HG02610 (cell line): ENCODE measurements at regions not wholly inside any gene's neighbourhood (a gene's known extent, or its start where the extent isn't known, plus 50 kb on each side); places are given as distances from the start of the nearest gene placed in this dataset.
"Not testable (repeated sequence)": the region's sequence is repeated elsewhere in the genome, so short reads cannot be mapped to it uniquely, and the experiment has no call there.

Source experiments
- ATAC-seq: cut with Tn5 transposase; IDR thresholded peaks from one replicate; pipeline ENCODE4 v1.9.1; 2021; ENCODE audit warnings: mild to moderate bottlenecking, moderate library complexity; ENCODE audit not compliant: unreplicated experiment

DNA sequence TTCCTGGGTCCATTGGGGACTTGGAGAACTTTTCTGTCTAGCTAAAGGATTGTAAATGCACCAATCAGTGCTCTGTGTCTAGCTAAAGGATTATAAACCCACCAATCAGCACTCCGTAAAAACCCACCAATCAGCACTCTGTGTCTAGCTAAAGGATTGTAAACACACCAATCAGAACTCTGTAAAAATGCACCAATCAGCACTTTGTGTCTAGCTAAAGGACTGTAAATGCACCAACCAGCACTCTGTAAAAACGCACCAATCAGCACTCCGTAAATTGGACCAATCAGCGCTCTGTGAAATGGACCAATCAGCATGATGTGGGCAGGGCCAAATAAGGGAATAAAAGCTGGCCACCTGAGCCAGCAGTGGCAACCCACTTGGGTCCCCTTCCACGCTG lies 522.4 kb upstream of the LINC00305 start:
- not testable (repeated sequence) for ATAC-seq

DNA sequence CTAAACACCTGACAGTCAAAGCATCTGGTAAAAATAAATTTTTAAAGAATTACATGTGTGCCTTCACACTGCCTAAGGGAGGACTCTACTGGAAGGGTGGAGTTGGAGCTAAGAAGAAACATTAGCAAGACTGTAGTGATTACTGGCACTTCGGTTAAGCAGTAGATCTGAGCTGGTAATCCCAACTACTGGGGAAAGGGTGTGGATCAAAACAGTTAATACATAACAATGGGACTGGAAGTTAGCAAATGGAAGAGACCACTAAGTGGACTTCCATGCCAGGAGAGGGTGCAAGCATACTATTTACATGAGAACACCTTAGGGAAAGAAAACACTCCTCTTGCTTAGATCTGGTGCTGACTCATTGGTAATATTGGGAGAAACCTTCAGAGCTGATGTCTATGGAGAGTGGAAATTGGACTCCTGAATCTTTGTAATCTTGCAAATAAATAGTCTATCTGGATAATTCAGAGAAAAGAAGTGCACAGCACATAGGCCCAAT lies 519.6 kb upstream of the LINC00305 start:
- no peak for ATAC-seq

DNA sequence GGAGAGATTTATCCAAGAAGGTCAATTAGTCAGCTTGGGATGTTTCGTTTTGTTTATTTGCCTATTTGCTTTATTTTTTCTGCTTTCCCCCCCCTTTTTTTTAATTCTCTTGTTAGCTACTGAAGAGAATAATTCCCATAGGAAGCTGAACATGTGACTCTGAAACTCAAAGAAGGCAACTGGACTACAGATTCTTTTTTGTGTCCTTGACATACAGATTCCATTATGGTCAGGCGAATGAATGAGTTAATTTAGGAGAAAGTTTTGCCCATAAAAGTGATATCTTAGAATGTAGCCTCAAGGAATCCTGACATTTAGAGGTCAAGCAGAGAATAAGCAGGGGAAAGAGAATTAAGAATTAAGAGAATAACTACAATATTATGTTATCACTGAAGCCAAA lies 514.2 kb upstream of the LINC00305 start:
- ATAC-seq = no peak

DNA sequence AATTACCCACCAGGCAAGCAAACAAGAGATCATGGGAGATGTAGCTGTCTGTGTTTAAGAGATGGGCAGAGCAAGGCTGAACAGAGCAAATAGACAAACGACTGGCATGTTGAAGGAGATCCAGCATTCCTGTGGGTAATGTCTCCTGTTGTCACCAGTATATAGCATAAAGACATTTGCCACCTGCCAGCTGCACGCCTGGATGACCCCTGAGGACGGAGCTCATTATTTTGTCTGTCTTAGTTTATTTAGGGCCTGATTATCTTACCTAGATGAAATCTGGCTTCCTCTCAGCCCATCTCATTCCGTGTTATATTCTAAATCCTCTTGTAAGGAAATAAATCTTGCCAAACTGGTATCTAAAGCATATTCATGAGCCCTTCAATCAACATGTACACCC lies 510.3 kb upstream of the LINC00305 start:
- ATAC-seq = no peak

DNA sequence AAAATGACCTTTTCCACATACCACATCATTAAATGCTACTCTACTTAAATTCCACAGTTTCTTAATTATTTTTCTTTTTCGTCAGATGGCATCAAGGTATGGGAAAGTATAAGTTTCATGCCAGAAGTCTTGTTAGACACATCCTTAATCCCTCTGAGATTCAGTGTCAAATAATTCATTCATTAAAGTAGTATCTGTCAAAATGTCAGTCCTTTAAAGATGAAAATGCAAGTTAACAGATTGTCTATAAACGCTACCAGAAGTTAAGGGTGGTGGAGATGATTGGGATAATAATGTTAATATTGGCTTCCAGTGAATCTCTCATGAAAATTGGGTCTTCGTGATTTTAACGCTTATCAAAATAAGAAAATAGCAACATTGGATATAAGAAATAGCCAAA lies 504.2 kb upstream of the LINC00305 start:
- ATAC-seq = no peak

DNA sequence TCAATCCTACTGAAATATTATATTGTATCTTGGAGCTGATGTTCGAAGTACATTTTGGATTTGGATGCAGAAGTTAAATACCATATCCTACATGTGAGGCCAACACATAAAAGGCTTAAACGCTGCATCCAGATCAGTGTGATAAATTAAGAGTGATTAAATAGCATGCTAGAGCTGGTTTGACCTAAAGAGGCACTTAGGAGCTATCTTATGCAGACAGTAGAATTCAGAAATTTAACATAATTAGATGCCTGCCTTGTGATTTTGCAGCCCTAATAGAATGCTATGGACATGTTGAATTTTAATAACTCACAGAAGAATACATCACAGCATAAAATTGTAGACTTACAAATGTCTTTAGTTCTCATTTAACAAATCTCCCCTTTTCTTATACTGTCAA lies 501.2 kb upstream of the LINC00305 start:
- ATAC-seq = no peak

DNA sequence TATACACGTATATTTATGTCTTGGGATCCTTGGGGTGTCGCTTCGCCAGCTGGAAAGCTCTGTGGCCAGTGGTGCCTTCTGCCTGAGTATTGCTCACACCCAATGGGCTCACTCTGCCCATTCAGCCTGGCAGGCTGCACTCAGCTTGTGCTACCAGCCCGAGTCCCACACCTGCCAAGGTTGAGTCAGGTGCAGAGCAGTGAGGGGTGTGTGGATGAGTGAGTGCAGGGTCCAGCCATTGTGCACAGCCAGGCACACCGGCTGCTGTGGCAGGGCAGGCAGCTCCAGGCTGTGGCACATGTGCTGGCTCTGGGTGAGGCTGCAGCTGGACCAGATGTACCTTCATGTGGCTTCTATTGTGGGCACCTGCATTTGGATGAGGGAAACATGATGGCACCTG lies 496.9 kb upstream of the LINC00305 start:
- ATAC-seq = no peak

DNA sequence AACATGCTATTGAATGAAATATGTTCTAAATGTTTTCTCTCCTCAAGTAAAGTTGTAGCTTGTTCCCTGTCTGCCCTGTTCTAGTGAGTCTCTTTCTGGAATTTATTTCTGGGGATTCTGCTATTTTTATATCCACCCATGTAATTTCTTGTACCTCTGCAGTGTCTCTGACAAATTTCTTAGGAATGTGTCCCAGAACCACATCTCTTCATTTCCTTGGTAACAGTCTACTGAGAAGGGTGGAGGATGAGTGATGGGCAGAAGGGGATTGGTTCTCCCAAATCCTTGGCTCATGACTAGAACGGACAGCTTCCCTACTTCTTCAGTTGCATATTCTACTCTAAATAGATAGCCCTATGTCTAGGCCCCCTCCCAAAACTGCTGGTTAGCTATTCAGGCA lies 490.6 kb upstream of the LINC00305 start:
- ATAC-seq = no peak

DNA sequence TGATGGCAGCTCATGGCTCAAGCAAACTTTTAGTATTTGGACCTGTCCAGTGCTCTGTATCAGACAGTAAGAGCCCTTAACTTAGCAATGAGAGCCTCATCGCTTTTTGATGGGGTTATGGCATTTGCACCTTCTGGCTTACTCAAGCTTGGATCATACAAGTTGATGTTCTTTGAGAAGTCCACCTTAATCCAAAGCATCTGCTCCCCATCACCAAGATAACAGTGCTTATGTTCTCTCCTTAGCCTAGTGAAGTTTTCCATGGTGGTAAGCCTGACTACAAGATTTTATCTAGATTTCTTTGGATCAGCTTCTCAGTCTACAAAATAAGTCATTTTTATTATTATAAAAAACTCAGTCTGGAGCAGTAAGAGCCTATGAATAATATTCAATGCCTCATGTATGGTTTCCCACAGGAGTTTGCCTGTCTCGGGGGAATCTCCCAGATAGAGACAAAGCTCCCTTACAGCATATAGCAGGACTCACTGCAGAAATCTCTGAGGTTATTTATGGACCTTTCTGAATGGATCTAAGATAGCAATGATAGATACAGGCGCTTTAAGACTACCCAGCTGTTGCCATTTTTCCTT lies 472.2 kb upstream of the LINC00305 start:
- ATAC-seq = no peak

DNA sequence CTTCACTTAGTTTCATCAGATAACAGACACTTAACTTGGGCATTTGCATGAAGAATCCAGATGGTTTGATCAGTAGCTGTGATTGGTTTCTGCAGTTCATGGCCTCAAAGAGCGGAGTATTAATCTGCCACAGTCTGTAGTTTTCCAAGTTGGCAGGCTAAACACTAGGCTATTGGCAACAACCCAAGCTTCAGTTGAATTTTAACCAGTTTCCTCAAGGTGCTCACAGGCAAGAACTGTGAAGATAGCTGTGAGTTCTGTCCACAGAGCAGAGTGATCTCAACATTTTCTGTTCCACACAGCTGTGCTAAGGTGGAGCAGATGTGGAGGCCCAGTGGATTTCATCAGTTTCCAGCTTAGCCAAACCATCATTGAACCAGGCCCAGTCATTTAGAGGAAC lies 469.5 kb upstream of the LINC00305 start:
- no peak for ATAC-seq

DNA sequence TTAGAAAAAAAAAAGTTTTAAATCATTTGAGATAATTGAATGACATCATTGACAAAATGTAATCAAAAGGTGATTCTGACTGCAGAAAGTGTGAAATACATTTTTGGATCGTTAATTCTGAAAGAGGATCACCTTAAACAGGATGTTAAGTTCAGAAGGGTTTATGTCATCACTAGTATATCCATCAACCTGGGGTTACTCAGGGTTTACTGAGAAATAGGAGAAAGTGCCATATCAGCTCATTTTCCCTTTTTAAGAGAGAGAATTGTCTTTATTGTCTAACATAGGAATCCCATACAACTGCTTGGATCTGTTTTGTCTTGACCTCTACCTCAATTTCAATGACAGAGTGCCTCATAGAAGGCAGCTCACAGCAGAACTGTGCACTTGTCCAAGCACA lies 466.1 kb upstream of the LINC00305 start:
- ATAC-seq = no peak

DNA sequence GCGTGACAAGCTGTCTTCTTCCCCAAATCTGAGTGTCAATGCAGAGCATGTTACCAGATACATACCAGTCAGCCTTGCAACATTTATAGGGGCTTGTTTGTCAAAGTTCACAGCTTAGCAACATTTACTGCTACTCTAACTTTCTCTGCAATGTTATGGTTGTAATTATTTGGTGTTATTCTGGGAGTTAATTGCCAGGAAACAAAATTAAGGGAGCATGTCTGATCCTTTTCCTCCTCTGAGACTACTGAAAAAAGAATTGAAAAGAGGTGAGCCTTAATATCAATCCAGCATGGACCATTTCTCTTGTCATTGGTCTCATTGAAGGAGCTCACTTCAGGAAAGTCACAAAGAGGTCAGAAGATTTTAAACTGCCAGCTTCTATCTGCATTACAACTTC lies 465.6 kb upstream of the LINC00305 start:
- no peak for ATAC-seq

DNA sequence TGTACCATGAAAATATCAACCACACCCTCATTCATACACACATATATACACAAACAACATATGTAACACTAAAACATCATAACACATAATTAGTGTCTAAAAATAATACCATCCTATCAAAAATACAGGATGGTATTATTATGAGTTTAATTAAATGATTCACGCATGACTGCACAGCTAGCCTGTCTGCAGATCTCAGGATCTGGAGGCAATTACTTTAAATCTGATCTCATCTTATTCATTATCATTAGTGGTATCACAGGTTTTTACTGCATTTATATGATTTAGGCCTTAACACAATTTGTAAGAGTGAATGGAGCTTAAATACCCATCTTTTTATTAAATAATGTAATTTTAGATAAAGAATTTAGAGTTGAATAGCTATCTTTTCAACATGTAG lies 443.4 kb upstream of the LINC00305 start:
- no peak for ATAC-seq

DNA sequence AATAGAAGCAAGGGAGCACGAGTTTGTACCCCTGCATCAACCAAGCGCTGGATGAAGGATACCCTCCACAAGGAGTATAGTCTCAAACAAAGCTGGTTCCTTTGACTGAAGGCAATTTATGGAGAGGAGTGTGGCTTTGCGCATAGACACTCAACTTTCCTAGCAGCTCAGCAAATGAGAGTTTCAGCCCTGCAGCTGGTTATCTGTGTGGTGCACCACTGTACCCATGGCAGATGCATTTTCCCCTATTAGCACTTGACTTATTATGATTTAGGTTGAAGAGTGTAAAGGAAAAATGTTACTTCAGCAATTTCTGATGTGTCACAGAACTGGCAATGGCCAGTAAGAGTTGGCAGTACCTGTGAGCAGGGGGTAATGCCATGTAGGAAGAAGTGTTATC lies 440.1 kb upstream of the LINC00305 start:
- no peak for ATAC-seq

DNA sequence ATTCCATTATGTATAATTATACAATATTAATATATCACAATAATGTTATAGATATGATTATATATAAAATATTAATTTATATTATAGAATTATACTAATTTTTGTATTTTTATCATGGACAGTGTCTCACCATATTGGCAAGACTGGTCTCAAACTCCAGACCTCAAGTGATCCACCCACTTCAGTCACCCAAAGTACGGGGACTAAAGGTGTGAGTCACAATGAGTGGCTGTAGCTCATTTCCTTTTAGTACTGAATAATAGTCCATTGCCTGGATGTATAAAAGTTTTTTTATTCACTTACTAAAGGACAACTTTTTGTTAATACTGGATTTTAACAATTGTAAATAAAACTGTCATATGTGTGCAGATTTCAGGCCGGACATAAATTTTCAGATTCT lies 417.6 kb upstream of the LINC00305 start:
- ATAC-seq = no peak

DNA sequence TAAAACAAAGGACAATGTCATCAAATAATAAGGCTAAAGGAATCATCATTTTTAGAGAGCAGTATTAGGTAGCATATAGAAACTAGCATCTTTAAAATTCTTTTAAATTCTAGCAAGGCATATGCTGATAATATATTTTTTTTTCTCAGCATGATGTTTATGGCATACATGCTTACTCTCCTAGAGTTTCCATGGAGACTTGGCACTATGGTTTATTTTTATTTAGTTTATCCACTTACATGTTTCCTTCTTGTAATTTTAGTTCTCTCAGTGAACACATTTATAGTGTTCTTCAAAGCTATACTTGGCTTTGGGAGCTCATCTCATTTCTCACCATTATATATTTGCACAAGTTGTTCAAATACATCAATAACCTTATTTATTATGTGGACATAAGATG lies 413.8 kb upstream of the LINC00305 start:
- ATAC-seq = no peak

DNA sequence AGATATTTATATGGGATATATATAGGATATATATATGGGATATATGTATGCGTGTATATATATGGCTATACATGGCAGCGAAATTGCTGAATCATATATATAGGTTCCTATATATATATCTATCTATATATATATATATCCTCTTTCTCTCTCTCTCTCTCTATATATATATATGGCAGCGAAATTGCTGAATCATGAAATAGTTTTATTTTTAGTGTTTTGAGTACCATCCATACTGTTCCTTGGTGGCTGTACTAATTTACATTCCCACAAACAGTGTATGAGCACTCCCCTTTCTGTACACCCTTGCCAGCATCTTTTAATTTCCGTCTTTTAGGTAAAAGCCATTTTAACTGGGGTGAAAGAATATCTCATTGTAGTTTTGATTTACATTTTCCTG lies 397.6 kb upstream of the LINC00305 start:
- no peak for ATAC-seq

DNA sequence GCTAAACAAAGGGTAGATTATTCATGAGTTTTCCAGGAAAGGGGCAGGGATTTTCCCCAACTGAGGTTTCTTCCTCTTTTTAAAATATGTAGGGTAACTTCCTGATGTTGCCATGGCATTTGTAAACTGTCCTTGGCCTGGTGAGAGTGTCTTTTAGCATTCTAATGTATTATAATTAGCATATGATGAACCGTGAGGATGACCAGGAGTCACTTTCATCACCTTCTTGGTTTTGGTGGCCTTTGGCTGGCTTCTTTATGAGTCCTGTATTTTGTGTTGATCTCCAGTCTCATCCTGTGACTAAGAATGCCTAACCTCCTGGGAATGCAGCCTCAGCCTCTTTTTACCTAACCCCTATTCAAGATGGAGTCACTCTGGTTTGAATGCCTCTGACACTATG lies 391.0 kb upstream of the LINC00305 start:
- no peak for ATAC-seq

DNA sequence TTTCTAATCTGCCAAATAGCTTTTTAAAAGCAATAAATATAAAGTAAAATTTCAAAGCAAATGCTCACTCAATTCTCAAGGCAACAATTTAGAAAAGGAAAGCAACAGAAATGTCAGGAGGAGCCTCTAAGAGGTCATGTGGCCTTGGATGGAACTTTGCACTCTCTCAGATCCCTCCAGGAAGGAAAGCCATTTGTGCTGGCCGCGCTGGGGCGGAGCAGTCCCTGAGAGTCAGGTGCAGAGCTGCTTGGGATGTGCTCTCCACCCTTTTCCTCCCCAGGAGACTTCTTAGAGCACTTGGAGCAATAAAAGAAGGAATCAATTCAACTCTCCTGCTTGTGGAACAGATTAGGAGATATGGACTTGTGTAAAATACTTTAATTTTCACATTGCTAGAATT lies 379.8 kb upstream of the LINC00305 start:
- ATAC-seq = no peak

DNA sequence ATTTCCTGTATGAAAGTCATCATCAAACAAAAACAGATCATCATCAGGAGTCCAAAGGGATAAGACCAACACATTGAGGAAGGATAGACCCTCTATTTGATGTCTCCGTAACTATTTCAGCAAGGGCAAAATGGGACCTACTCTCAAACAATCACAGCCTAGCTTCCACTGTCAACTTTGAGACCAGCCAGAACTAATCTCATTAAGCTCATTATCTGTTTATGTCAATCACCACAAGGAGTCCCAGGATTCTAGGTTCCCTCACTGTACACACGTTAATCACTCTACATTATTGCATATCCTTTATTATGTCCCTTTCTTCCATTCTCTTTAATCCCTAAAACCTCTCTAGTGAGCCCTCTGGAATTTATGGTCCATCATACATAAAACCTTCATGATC lies 370.3 kb upstream of the LINC00305 start:
- no peak for ATAC-seq

DNA sequence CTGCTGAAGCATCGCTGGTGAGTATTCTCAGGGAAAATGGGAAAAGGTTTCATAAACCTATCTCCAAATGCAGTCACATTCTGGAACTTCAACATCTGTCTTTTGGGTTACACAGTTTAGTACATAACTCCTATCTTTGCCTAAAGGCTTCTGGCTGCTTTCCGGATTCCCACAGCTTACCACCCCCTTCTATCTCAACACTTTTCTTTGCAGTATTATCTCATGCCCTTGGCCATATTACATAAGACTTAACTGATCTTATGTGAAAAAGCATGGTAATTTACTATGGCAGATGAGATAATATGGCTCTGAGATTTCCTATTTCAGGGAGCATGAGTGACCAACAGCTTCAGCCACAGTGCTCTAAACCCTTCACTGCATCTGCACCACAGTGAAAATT lies 369.3 kb upstream of the LINC00305 start:
- ATAC-seq = no peak

DNA sequence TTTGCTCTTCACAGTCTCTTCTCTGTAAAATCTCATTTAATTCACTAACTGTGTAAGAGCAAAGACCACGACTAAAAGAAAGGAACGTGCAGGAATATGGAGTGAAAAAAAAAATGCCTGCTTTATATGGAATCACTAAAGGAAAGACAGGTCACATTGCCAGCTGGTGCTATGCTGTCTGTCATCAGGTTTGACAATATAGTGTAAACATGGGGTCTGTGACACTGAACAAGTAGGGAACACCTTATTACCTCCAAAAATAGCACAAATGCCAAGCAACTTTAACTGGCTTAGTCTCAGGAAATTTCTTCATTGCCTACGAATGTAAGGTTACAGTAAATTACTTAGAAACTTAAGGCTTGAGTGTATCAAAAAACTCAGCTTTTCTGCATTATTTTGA lies 364.5 kb upstream of the LINC00305 start:
- no peak for ATAC-seq

DNA sequence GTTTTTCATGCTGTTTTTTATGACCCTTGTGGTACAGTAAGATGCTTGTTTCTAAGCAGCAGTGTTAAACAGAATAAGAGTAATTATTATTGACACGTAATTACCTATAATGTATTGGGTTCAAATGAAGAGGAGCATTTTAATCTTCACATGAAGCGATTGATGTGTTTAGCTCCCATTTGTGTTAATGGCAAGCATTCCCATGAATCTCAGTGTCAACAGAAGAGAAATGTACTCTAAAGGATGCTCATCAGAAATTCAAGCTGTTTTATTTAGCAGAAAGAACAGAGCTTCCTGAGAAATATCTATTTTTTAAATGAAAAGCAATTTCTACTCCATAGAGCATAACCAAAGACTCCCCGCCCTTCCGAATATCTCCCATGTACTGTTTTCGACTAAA lies 341.3 kb upstream of the LINC00305 start:
- ATAC-seq = no peak

DNA sequence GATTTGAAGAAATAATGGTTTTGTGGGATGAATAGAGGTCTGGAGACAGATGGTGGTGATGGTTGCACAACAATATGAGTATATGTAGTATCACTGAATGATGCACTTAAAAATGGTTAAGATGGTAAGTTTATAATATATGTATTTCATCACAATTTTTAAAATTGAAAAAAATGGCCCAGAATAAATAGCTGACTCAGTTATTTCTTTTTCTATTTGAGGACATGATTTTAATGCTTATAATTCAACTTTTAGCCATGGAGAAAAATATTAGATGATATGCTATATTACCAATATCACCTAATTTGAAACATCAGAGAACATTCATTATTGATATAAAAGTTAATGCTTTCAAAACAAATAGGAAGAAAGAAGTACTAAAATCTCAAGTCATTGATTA lies 339.8 kb upstream of the LINC00305 start:
- no peak for ATAC-seq
